Right lobe of liver (tissue), 4 donors: ENCODE measurements at regions not wholly inside any gene's neighbourhood (a gene's known extent, or its start where the extent isn't known, plus 50 kb on each side); places are given as distances from the start of the nearest gene placed in this dataset.

Experiments
- POLR2A ChIP-seq: fragments of 450-650 bp; IDR thresholded peaks from one replicate; pipeline ENCODE4 v1.6.1; 2017; ENCODE audit warnings: antibody characterized with exemption, mild to moderate bottlenecking
- TF ChIP-seq, protein P1 (sequence below), 4 donors: fragments of 200-600 bp in 3 of 4; fragments of 450-650 bp in 1 of 4; IDR thresholded peaks; one replicate each; pipeline versions ENCODE4 v1.5.1 to v1.8.0; 2016 to 2022; ENCODE audit warnings: antibody characterized with exemption in 4 of 4, mild to moderate bottlenecking in 2 of 4
- donor health status: DM: no; HTN: no; CAD: no.
- donor health status: DM: no; HTN: no; CAD: no.
- donor health status: DM: no; HTN: yes; CAD: no.

DNA sequence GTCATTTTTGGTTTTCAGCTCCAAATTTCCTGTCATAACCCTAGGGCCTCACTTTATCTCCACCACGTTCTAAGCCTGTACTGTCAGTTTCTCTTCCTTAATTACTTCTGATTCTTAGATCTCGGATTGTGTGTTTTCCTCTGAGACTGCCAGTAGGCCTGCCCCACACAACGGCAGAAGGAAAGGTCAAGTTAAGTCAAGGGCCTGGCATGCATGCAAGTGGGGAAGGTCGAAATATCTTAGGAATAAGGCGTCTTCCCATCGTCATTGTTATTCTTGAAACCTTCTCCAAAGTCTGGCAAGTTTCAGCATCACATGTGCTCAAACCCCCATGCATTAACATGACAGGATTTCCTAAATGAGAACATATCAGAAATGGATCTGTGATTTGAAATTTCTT, 203.5 kb upstream of the TSHZ2 start:
- TF ChIP-seq, protein P1, sequence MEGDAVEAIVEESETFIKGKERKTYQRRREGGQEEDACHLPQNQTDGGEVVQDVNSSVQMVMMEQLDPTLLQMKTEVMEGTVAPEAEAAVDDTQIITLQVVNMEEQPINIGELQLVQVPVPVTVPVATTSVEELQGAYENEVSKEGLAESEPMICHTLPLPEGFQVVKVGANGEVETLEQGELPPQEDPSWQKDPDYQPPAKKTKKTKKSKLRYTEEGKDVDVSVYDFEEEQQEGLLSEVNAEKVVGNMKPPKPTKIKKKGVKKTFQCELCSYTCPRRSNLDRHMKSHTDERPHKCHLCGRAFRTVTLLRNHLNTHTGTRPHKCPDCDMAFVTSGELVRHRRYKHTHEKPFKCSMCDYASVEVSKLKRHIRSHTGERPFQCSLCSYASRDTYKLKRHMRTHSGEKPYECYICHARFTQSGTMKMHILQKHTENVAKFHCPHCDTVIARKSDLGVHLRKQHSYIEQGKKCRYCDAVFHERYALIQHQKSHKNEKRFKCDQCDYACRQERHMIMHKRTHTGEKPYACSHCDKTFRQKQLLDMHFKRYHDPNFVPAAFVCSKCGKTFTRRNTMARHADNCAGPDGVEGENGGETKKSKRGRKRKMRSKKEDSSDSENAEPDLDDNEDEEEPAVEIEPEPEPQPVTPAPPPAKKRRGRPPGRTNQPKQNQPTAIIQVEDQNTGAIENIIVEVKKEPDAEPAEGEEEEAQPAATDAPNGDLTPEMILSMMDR (IDR thresholded peaks at IDR 0.05), result no peak
- TF ChIP-seq POLR2A, result no peak
